ENCODE measurements at regions not wholly inside any gene's neighbourhood (a gene's known extent, or its start where the extent isn't known, plus 50 kb on each side); places are given as distances from the start of the nearest gene placed in this dataset.

DNA sequence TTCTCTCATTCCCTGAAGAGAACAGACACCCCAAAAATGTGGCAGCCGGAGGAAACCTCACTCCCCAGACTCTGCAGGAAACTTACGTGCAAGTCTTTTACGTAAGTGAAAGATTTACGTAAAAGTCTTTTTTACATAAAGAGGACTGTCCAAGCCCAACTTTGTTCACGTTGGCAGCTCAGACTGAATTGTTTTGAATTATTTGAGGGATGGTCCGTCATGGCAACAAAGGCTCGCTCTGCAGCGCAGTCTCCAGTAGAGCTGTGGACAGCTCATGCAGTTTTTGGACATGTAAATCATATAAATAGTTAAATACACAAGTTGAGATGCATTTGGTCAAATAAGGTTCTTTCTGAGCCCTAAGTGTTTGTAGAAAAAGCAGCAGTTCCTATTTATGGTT, 394.8 kb downstream of the QKI start:
- TF ChIP-seq POLR2AphosphoS5 (IDR thresholded peaks at IDR 0.05; ENCODE audit: low read depth, low read length) (no peak), REST (IDR thresholded peaks at IDR 0.05; ENCODE audit: insufficient read depth in 1 of 2, low read depth in 2 of 2, low read length in 2 of 2) (no peak), TAF1 (IDR thresholded peaks at IDR 0.05; ENCODE audit: borderline replicate concordance, insufficient read depth, low read length) (no peak), SIN3A (IDR thresholded peaks at IDR 0.05; ENCODE audit: borderline replicate concordance, insufficient read depth, low read length) (no peak), FOXP2 (optimal IDR thresholded peaks at IDR 0.05; ENCODE audit: borderline replicate concordance, extremely low read depth, extremely low read length, insufficient read depth) (no peak)

DNA sequence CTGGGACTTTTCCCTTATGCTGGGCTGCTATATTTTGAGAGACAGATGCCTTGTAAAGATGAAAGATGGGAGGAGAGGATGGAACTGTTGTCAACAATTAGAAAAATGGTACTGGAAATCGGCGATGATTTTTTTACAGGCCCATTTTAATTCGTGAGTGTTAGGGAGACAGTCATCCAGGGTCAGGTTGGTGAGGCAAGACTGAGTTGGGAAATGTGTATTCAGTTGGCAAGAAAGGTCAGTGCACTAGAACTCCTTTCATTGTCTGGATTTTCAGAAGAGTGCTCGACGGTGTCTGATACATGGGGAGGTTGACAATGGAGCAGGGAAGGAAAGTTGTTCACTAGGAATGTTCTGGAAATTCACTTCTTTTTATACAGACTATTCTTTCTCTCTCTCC, 394.4 kb downstream of the QKI start:
- TF ChIP-seq FOXP2 (optimal IDR thresholded peaks at IDR 0.05; ENCODE audit: borderline replicate concordance, extremely low read depth, extremely low read length, insufficient read depth) (no peak), REST (IDR thresholded peaks at IDR 0.05; ENCODE audit: insufficient read depth in 1 of 2, low read depth in 2 of 2, low read length in 2 of 2) (no peak), POLR2AphosphoS5 (IDR thresholded peaks at IDR 0.05; ENCODE audit: low read depth, low read length) (no peak), TAF1 (IDR thresholded peaks at IDR 0.05; ENCODE audit: borderline replicate concordance, insufficient read depth, low read length) (no peak), SIN3A (IDR thresholded peaks at IDR 0.05; ENCODE audit: borderline replicate concordance, insufficient read depth, low read length) (no peak)

- TF ChIP-seq TAF1 (IDR thresholded peaks at IDR 0.05; ENCODE audit: borderline replicate concordance, insufficient read depth, low read length) (no peak), REST (IDR thresholded peaks at IDR 0.05; ENCODE audit: insufficient read depth in 1 of 2, low read depth in 2 of 2, low read length in 2 of 2) (no peak), POLR2AphosphoS5 (IDR thresholded peaks at IDR 0.05; ENCODE audit: low read depth, low read length) (no peak), SIN3A (IDR thresholded peaks at IDR 0.05; ENCODE audit: borderline replicate concordance, insufficient read depth, low read length) (no peak), FOXP2 (optimal IDR thresholded peaks at IDR 0.05; ENCODE audit: borderline replicate concordance, extremely low read depth, extremely low read length, insufficient read depth) (no peak)
Observed at GRCh38 chr6:163808231-163808630, 393.7 kb downstream of the QKI start.

DNA sequence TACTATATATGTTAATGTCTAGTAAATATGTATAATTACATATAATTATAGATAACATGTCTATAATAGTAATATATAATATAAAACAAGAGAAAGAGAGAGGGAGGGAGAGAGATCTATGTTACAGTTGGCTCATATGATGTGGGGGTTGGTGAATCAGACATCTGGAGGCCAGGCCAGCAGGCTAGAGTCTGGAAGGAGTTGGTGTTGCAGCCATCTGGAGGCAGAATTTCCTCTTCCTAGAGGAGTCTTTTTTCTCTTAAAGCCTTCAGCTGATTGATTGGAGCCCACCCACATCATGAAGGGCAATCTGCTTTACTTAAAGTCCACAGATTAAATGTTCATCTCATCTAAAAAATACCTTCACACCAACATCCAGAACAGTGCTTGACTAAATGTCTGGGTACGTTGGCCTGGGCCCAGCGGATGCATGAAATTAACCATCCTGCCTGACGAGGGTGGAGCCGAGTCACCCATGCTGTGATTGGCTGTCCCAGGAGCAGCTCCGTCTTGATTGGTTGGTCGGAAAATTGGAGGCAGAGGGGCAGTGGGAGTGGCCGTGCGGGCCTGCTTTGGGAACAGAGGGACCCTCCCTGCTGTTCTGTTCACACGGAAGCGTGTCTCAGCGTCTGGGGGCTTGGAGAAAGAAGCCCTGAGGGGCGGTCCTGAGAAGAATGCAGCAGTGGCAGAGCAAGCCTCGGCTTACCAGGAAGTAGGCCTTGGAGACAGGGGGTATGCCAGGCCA, 392.4 kb downstream of the QKI start:
- TF ChIP-seq SIN3A (IDR thresholded peaks at IDR 0.05; ENCODE audit: borderline replicate concordance, insufficient read depth, low read length) (no peak), FOXP2 (optimal IDR thresholded peaks at IDR 0.05; ENCODE audit: borderline replicate concordance, extremely low read depth, extremely low read length, insufficient read depth) (no peak), TAF1 (IDR thresholded peaks at IDR 0.05; ENCODE audit: borderline replicate concordance, insufficient read depth, low read length) (no peak), POLR2AphosphoS5 (IDR thresholded peaks at IDR 0.05; ENCODE audit: low read depth, low read length) (no peak), REST (IDR thresholded peaks at IDR 0.05; ENCODE audit: insufficient read depth in 1 of 2, low read depth in 2 of 2, low read length in 2 of 2) (no peak)
